Gastroesophageal sphincter (tissue), 4 donors: ENCODE measurements at regions not wholly inside any gene's neighbourhood (a gene's known extent, or its start where the extent isn't known, plus 50 kb on each side); places are given as distances from the start of the nearest gene placed in this dataset.

Source experiments
- ATAC-seq: fragments of 150-250 bp; one replicate; pipeline ENCODE4 v1.9.1; 2016; ENCODE audit warnings: mild to moderate bottlenecking, moderate library complexity
- H3K27ac ChIP-seq, 4 donors: fragments of 200-600 bp; sonication (generic) in 3 of 4; 1 replicate in 3 of 4; 2 replicates in 1 of 4; pipeline ENCODE4 v1.5.1; 2016 to 2019
- H3K27me3 ChIP-seq: fragments of 200-600 bp; sonication (generic); one replicate; pipeline ENCODE4 v1.5.1; 2019
- H3K36me3 ChIP-seq, 2 donors: fragments of 200-600 bp; sonication (generic); one replicate each; pipeline ENCODE4 v1.5.1; 2019; ENCODE audit warnings: control low read depth in 1 of 2
- H3K4me1 ChIP-seq, 3 donors: fragments of 200-600 bp; sonication (generic); 1 replicate in 2 of 3; 2 replicates in 1 of 3; pipeline ENCODE4 v1.5.1; 2016 to 2019; ENCODE audit warnings: control low read depth in 2 of 3
- H3K4me3 ChIP-seq, 2 donors: fragments of 200-600 bp; sonication (generic); one replicate each; pipeline ENCODE4 v1.5.1; 2019; ENCODE audit warnings: mild to moderate bottlenecking in 1 of 2, moderate library complexity in 1 of 2
- H3K9me3 ChIP-seq, 3 donors: fragments of 200-600 bp; sonication (generic); one replicate each; pipeline ENCODE4 v1.5.1; 2017 to 2019; ENCODE audit warnings: control low read depth in 2 of 3
- EP300 ChIP-seq: sonication (generic); formaldehyde crosslinking; IDR thresholded peaks from one replicate; pipeline ENCODE4 v1.6.1; 2017; ENCODE audit warnings: antibody characterized with exemption, mild to moderate bottlenecking
- POLR2A ChIP-seq, 2 donors: fragments of 450-650 bp; IDR thresholded peaks; one replicate each; pipeline ENCODE4 v1.6.1; 2017; ENCODE audit warnings: antibody characterized with exemption in 2 of 2, mild to moderate bottlenecking in 2 of 2, moderate library complexity in 1 of 2
- POLR2AphosphoS5 ChIP-seq: sonication (generic); formaldehyde crosslinking; IDR thresholded peaks from one replicate; pipeline ENCODE4 v1.6.1; 2017; ENCODE audit warnings: antibody characterized with exemption
- WGBS, 2 donors: methylation state at CpG; one replicate each; pipeline ENCODE4 v1.1.5; 2018; ENCODE audit warnings: low coverage in 1 of 2; 5-methylcytosine and 5-hydroxymethylcytosine counted together
- TF ChIP-seq, protein P1 (sequence below), 4 experiments: fragments of 200-600 bp in 2 of 4; fragments of 450-650 bp in 2 of 4; sonication (generic) in 1 of 4; IDR thresholded peaks; one replicate each; pipeline ENCODE4 v1.5.1; 2017 to 2019; ENCODE audit warnings: antibody characterized with exemption in 4 of 4, mild to moderate bottlenecking in 2 of 4, moderate library complexity in 2 of 4

DNA sequence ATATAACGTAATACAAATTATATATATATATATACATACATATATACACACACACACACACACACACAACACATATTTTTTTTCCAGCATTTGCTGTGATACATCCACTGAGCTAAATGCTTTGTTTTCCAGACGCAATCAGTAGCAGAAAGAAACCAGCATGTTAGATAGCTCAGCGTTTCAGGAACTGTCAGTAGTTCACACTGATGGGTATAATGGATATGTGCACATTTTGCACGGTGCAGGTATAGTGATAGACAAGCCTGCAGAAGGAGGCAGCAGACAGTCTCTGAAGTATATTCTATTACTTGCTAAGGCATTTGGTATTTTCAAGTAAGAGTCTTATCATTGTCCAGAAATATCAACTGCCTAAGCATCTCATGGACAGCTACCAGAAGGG lies 741.6 kb upstream of the HS3ST1 start:
- Histone ChIP-seq H3K27ac (no peak overlapping the region), H3K36me3 (no peaks in the 10 kb centered on the region), H3K4me1 (no peaks in the 10 kb centered on the region), H3K4me3 (no peak overlapping the region), H3K9me3 (no peaks in the 10 kb centered on the region), H3K27me3 (no peaks in the 10 kb centered on the region)
- WGBS, 2 donors = 80 to 84% methylated on average over 4 of the region's 4 CpGs
- TF ChIP-seq POLR2AphosphoS5 = no peak
- no peak for TF ChIP-seq EP300
- TF ChIP-seq, protein P1, sequence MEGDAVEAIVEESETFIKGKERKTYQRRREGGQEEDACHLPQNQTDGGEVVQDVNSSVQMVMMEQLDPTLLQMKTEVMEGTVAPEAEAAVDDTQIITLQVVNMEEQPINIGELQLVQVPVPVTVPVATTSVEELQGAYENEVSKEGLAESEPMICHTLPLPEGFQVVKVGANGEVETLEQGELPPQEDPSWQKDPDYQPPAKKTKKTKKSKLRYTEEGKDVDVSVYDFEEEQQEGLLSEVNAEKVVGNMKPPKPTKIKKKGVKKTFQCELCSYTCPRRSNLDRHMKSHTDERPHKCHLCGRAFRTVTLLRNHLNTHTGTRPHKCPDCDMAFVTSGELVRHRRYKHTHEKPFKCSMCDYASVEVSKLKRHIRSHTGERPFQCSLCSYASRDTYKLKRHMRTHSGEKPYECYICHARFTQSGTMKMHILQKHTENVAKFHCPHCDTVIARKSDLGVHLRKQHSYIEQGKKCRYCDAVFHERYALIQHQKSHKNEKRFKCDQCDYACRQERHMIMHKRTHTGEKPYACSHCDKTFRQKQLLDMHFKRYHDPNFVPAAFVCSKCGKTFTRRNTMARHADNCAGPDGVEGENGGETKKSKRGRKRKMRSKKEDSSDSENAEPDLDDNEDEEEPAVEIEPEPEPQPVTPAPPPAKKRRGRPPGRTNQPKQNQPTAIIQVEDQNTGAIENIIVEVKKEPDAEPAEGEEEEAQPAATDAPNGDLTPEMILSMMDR (IDR thresholded peaks at IDR 0.05) = no peak
- TF ChIP-seq POLR2A (IDR thresholded peaks at IDR 0.05) = no peak
- ATAC-seq = no peak

DNA sequence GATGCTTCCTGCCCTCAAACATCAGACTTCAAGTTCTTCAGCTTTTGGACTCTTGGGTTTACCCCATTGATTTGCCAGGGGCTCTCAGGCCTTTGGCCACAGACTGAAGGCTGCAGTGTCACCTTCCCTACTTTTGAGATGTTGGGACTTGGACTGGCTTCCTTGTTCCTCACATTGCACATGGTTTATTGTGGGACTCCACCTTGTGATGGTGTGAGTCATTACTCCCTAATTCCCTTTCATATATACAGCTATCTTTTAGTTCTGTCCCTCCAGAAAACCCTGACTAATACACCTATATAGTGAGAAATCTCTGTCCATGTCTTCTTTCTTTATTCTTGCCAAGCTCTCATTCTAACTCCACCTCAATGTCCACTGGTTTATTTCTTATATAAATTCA lies 736.9 kb upstream of the HS3ST1 start:
- TF ChIP-seq EP300 = no peak
- TF ChIP-seq POLR2AphosphoS5 = no peak
- Histone ChIP-seq H3K27ac (no peak overlapping the region), H3K36me3 (no peaks in the 10 kb centered on the region), H3K27me3 (no peaks in the 10 kb centered on the region), H3K4me3 (no peak overlapping the region), H3K4me1 (no peaks in the 10 kb centered on the region), H3K9me3 (peaks cover 0 to 6% (median 0%) of the 10 kb centered on the region in 3 donors)
- ATAC-seq = no peak

DNA sequence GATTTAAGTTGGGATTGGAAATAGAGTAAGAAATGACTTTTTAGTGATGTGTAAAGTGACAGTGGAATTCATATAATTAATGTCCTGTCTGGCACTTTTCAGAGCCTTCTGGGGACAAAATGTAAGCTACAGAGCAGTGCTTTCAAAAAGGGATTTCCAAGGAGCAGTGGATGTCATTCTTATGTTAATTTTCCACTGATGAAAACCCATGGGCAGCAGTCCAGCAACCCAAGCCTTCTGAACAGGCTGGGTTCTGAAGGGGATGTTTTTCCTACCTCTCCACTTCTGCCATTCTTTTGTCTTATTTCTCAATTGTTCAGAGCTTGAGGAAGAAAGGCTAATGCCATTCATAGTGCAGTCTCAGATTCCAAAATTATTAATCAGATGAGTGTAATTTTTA lies 717.6 kb upstream of the HS3ST1 start:
- Histone ChIP-seq H3K4me3 (no peak overlapping the region), H3K9me3 (peaks cover 0 to 8% (median 0%) of the 10 kb centered on the region in 3 donors), H3K27ac (no peak overlapping the region), H3K36me3 (no peaks in the 10 kb centered on the region), H3K27me3 (no peaks in the 10 kb centered on the region), H3K4me1 (no peaks in the 10 kb centered on the region)
- TF ChIP-seq, protein P1 (IDR thresholded peaks at IDR 0.05) = no peak
- TF ChIP-seq EP300 = no peak
- no peak for ATAC-seq

DNA sequence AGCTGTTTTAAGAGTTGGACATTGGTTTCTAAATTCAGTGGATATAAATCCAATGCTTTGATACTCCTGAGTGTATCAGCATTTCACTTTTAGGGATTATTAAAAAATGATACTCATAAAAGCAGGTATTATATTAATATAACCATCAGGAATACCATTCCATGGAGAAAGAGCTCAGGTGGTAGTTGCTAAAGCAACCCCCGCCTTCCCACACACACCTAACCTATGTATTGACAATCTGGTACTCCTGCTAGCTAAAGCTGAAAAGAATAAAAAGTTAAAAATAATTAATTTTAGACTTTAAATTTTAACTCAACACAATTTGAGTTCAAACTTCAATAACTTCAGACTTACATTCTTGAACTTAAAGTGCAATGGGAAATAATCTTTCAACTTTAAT lies 717.1 kb upstream of the HS3ST1 start:
- Histone ChIP-seq H3K27ac (no peak overlapping the region), H3K4me1 (no peaks in the 10 kb centered on the region), H3K27me3 (no peaks in the 10 kb centered on the region), H3K4me3 (no peak overlapping the region), H3K9me3 (peaks cover 0 to 2% (median 0%) of the 10 kb centered on the region in 3 donors), H3K36me3 (no peaks in the 10 kb centered on the region)
- 100% methylated on average over 1 of the region's 1 CpG for WGBS, 2 donors
- no peak for ATAC-seq
- TF ChIP-seq POLR2AphosphoS5 (no peak), POLR2A (IDR thresholded peaks at IDR 0.05) (no peak), EP300 (no peak)
- TF ChIP-seq, protein P1 (IDR thresholded peaks at IDR 0.05) = no peak

DNA sequence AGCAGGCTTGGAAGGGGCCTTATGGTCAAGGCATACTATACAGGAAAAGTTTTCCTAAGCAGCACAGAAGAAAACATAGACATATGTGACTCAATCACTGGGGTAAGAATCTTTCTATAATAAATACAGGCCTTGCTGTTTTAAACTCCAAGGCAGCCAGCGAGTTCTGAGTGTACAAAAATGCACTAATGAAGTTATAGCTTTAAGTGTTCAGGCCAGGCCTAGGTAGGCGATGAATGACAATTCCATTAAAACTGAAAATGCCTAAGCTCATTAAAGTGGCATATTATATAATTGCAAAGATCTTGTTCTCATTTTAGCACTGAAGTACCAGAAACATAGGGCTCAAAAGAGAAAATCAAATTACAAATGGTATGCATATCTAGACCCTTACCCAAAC lies 716.4 kb upstream of the HS3ST1 start:
- Histone ChIP-seq H3K36me3 (no peaks in the 10 kb centered on the region), H3K27ac (no peak overlapping the region), H3K4me3 (no peak overlapping the region), H3K9me3 (no peaks in the 10 kb centered on the region), H3K27me3 (no peaks in the 10 kb centered on the region), H3K4me1 (no peaks in the 10 kb centered on the region)
- TF ChIP-seq POLR2AphosphoS5 = no peak
- ATAC-seq = no peak
- 86 to 90% methylated on average over 2 of the region's 2 CpGs for WGBS, 2 donors

DNA sequence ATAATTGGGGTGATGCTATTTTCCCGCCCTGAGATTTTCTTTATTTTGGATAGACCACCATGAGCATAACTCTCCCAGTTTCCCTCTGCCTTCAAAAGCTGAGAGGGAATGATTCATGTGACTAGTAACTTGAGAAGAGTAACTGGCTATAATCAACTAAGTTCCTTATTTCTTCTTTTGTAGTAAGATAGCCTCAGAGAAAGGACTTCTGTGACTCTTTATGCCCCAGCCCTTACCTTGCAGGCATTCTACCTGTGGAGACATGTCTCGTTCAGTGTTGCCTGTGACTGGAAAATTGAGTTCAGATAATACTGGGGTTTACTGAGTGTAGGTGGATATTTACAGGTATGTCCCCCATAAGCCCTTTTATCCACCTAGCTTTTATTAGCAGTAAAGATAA lies 715.4 kb upstream of the HS3ST1 start:
- no peaks in the 10 kb centered on the region for H3K36me3 ChIP-seq
- H3K4me1 ChIP-seq = no peaks in the 10 kb centered on the region
- H3K9me3 ChIP-seq = no peaks in the 10 kb centered on the region
- ATAC-seq = no peak
- H3K27me3 ChIP-seq = no peaks in the 10 kb centered on the region
- TF ChIP-seq, protein P1 (IDR thresholded peaks at IDR 0.05) = no peak
- no peak for TF ChIP-seq EP300
- no peak for TF ChIP-seq POLR2AphosphoS5
- TF ChIP-seq POLR2A (IDR thresholded peaks at IDR 0.05) = no peak
- H3K4me3 ChIP-seq = no peak overlapping the region
- H3K27ac ChIP-seq = no peak overlapping the region
- 89 to 100% methylated on average over 1 to 2 of the region's 2 CpGs for WGBS, 2 donors
